Left lung (tissue), 4 donors: ENCODE measurements at regions not wholly inside any gene's neighbourhood (a gene's known extent, or its start where the extent isn't known, plus 50 kb on each side); places are given as distances from the start of the nearest gene placed in this dataset.

ENCODE experiments used
- ATAC-seq: fragments of 200-7000 bp; cut with Tn5 transposase; one replicate; pipeline ENCODE4 v1.9.1; 2020; ENCODE audit warnings: moderate library complexity
- DNase-seq, 4 donors: peaks; one replicate each; pipeline ENCODE4 v3.0.0-alpha.2; 2013 to 2020
- H3K27ac ChIP-seq, 2 donors: fragments of 200-600 bp; sonication (generic) in 1 of 2; one replicate each; pipeline versions ENCODE4 v1.5.0 to v1.8.0; 2020 to 2021
- H3K27me3 ChIP-seq, 2 donors: fragments of 200-600 bp; sonication (generic) in 1 of 2; one replicate each; pipeline versions ENCODE4 v1.5.0 to v1.8.0; 2020 to 2021
- H3K36me3 ChIP-seq, 2 donors: fragments of 200-600 bp; sonication (generic) in 1 of 2; one replicate each; pipeline versions ENCODE4 v1.5.0 to v1.8.0; 2020 to 2021
- H3K4me1 ChIP-seq, 2 donors: fragments of 200-600 bp; one replicate each; pipeline ENCODE4 v1.8.0; 2021
- H3K4me3 ChIP-seq, 2 donors: fragments of 200-600 bp; sonication (generic) in 1 of 2; one replicate each; pipeline versions ENCODE4 v1.5.0 to v1.8.0; 2020 to 2021; ENCODE audit warnings: mild to moderate bottlenecking in 1 of 2
- H3K9me3 ChIP-seq, 2 donors: fragments of 200-600 bp; sonication (generic) in 1 of 2; one replicate each; pipeline versions ENCODE4 v1.5.0 to v1.8.0; 2020 to 2021
- CTCF ChIP-seq, 2 donors: fragments of 200-600 bp; sonication (generic) in 1 of 2; IDR thresholded peaks; one replicate each; pipeline versions ENCODE4 v1.5.0 to v1.8.0; 2021; ENCODE audit warnings: antibody characterized with exemption in 2 of 2
- intact Hi-C, 2 donors: fragments of 100-400 bp; cut with DNase I; formaldehyde crosslinking; loops; one replicate each; pipeline versions ENCODE4 v1.11.2 to v1.14.2; 2022
- donor health status: DM: no; HTN: yes; CAD: no.
- donor health status: DM: no; HTN: no; CAD: no.

DNA sequence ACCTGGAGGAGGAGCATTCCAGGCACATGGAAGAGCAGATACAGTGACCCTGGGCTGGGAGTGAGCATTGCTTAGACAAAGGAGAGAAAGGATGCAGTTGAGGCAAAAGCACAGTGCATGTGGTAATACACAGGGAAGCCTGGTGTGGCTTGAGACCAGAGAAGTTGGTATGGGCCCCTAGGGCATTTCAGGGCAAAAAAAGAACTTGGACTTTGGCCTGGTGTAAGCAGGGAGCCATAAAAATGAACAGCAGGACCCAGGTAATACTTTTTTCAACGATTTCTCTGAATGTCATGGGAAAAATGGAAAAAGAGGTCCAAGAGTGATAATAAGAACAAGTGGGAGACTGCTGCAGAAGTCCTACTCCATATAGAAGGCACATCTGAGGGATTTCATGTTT, 163.9 kb downstream of the ASCL4 start:
- H3K4me3 ChIP-seq = no peak overlapping the region
- no peak overlapping the region for H3K27ac ChIP-seq
- H3K4me1 ChIP-seq = no peaks in the 10 kb centered on the region
- peaks cover 2 to 37% of the 10 kb centered on the region in 2 donors for H3K27me3 ChIP-seq
- intact Hi-C loops = no loop called here
- ATAC-seq (no peak), DNase-seq (no peak)
- no peaks in the 10 kb centered on the region for H3K36me3 ChIP-seq
- H3K9me3 ChIP-seq = peaks cover 0 to 3% of the 10 kb centered on the region in 2 donors
- no peak for TF ChIP-seq CTCF (IDR thresholded peaks at IDR 0.05)

DNA sequence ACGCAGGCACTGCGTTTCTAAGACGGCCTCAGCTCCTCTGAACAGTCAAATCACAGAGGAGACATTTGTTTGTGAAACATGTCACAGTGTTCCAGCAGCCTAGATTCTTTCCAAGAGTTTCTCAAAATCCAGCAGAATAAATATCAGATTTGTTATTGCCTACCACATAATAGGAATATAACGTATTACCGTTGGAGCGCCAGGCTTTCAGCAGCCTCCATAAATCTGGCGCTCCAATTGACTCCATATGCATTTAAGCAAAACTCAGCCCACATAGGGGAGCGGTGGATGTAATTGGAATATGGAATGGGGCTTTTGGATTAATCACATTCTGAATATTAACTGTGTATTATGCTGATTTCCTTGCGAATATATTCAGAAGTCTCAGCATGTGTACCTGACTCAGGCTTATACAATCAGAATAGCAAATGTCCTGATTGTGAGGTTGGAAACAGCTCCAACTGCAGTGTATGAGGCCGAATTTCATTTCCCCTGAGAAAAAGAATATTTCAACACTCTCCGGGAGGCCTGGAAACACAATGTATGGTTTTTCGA, 174.0 kb downstream of the ASCL4 start:
- no peaks in the 10 kb centered on the region for H3K9me3 ChIP-seq
- intact Hi-C loops = no loop called here
- H3K4me3 ChIP-seq = no peak overlapping the region
- no peaks in the 10 kb centered on the region for H3K4me1 ChIP-seq
- ATAC-seq = no peak
- peaks cover 0 to 24% of the 10 kb centered on the region in 2 donors for H3K27me3 ChIP-seq
- DNase-seq = no peak
- no peaks in the 10 kb centered on the region for H3K36me3 ChIP-seq
- no peak for TF ChIP-seq CTCF (IDR thresholded peaks at IDR 0.05)
- H3K27ac ChIP-seq = no peak overlapping the region

DNA sequence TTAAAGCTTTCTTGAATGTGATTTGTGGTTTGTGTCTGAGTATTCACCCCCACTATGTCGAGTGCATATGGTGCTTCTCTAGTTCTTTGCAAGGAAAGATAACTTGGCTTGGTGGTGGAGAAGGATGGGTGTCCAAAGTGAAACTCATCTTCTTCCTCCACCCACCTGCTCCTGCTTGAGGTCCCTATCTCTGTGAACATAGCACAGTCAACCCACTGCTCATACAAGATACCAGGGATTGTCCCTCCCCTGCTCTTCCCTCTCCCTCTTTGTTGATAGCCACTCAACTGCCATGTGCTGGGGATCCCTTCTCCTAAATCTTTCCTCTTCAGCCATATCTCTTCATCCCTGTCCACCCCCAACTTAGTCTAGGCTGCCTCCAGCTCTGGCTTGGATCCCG, 176.5 kb downstream of the ASCL4 start:
- H3K4me1 ChIP-seq = no peaks in the 10 kb centered on the region
- no peak overlapping the region for H3K27ac ChIP-seq
- DNase-seq = no peak
- no peaks in the 10 kb centered on the region for H3K36me3 ChIP-seq
- intact Hi-C loops = no loop called here
- no peak overlapping the region for H3K4me3 ChIP-seq
- ATAC-seq = no peak
- no peak for TF ChIP-seq CTCF (IDR thresholded peaks at IDR 0.05)
- H3K9me3 ChIP-seq = no peaks in the 10 kb centered on the region
- H3K27me3 ChIP-seq = peaks cover 0 to 40% of the 10 kb centered on the region in 2 donors

DNA sequence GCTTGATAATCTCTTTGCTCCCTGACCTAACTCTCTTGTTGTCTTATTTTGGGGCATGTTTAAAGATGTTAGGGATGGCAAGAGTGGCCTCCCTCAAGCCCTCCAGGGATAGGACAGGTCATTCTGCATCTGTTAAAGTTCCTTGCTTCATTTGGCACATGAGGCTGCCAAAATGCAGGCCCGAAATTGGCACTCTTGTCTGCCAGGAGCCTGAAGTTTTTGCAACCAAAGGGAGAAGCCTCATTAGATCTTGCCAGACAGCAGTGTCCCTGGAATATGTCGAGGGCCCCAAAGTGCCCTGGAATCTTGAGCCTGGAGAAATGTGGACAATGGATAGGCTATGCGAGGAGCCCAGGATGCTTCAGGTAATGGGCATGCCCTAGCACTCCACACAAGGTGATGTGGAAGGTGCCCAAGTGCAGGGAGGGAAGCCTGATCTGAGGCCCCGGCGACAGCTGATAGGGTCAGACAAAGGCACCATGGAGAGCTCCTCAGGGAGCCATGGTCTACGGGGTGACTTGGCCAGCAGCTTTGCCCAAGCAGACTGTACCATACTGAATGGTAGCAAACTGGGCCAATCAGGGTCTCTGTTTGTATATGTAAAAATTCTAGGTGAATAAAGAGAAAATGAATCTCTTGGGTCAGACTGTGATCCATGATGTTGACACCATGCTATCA, 173.0 kb upstream of the WSCD2 start:
- Histone ChIP-seq H3K27ac (no peak overlapping the region), H3K27me3 (peaks cover 0 to 21% of the 10 kb centered on the region in 2 donors), H3K36me3 (no peaks in the 10 kb centered on the region), H3K9me3 (no peaks in the 10 kb centered on the region), H3K4me3 (no peak overlapping the region), H3K4me1 (no peaks in the 10 kb centered on the region)
- DNase-seq (no peak), ATAC-seq (no peak)
- no peak for TF ChIP-seq CTCF (IDR thresholded peaks at IDR 0.05)
- intact Hi-C loops = no loop called here

- intact Hi-C loops = no loop called here
- DNase-seq = no peak
- no peak for TF ChIP-seq CTCF (IDR thresholded peaks at IDR 0.05)
- no peaks in the 10 kb centered on the region for H3K4me1 ChIP-seq
- H3K36me3 ChIP-seq = no peaks in the 10 kb centered on the region
- H3K4me3 ChIP-seq = no peak overlapping the region
- no peak for ATAC-seq
- no peaks in the 10 kb centered on the region for H3K9me3 ChIP-seq
- H3K27me3 ChIP-seq = peaks cover 0 to 22% of the 10 kb centered on the region in 2 donors
- no peak overlapping the region for H3K27ac ChIP-seq
Observed at GRCh38 chr12:107957459-107957858, 171.6 kb upstream of the WSCD2 start.
